ENCODE measurements at regions not wholly inside any gene's neighbourhood (a gene's known extent, or its start where the extent isn't known, plus 50 kb on each side); places are given as distances from the start of the nearest gene placed in this dataset.

DNA sequence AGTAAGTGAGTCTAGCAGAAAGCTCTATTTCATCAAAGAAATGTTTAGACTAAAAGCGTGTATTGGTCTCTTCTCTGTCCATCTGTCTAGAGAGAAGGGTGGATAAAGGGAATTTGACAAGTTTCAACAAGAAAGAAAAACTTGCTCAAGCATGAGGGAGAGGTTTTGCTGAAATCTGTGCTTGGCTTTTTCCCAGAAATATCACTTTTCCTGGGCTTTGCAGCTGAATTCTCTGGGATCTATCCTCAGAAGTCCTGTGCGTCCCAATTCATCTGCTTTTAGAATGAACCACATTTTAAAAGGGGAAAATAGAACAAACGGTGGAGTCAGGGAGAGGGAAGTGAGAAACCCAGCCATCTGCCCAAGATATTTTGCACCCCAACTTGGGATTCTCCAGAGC lies 59.6 kb upstream of the CELF2 start:
- TF ChIP-seq TEAD4 (IDR thresholded peaks at IDR 0.05), result no peak
- no peak for TF ChIP-seq EGR1 (IDR thresholded peaks at IDR 0.05)
- no peak for TF ChIP-seq TCF12 (IDR thresholded peaks at IDR 0.05; ENCODE audit: low read depth)
- TF ChIP-seq, protein P1, sequence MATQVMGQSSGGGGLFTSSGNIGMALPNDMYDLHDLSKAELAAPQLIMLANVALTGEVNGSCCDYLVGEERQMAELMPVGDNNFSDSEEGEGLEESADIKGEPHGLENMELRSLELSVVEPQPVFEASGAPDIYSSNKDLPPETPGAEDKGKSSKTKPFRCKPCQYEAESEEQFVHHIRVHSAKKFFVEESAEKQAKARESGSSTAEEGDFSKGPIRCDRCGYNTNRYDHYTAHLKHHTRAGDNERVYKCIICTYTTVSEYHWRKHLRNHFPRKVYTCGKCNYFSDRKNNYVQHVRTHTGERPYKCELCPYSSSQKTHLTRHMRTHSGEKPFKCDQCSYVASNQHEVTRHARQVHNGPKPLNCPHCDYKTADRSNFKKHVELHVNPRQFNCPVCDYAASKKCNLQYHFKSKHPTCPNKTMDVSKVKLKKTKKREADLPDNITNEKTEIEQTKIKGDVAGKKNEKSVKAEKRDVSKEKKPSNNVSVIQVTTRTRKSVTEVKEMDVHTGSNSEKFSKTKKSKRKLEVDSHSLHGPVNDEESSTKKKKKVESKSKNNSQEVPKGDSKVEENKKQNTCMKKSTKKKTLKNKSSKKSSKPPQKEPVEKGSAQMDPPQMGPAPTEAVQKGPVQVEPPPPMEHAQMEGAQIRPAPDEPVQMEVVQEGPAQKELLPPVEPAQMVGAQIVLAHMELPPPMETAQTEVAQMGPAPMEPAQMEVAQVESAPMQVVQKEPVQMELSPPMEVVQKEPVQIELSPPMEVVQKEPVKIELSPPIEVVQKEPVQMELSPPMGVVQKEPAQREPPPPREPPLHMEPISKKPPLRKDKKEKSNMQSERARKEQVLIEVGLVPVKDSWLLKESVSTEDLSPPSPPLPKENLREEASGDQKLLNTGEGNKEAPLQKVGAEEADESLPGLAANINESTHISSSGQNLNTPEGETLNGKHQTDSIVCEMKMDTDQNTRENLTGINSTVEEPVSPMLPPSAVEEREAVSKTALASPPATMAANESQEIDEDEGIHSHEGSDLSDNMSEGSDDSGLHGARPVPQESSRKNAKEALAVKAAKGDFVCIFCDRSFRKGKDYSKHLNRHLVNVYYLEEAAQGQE (IDR thresholded peaks at IDR 0.05; ENCODE audit: low read depth), result no peak
- no peak for TF ChIP-seq TAF1 (IDR thresholded peaks at IDR 0.05; ENCODE audit: low read depth)
- no peak for TF ChIP-seq ZBTB7A (IDR thresholded peaks at IDR 0.05; ENCODE audit: low read depth)

GRCh38 chr10:10959666-10960065 lies 58.0 kb upstream of the CELF2 start:
- TF ChIP-seq MAX (IDR thresholded peaks at IDR 0.05), result no peak
- TF ChIP-seq, protein P1 (IDR thresholded peaks at IDR 0.05; ENCODE audit: low read depth), result no peak
- no peak for TF ChIP-seq ZBTB7A (IDR thresholded peaks at IDR 0.05; ENCODE audit: low read depth)
- TF ChIP-seq RAD21 (IDR thresholded peaks at IDR 0.05; ENCODE audit: low read depth), result no peak
- TF ChIP-seq EGR1 (IDR thresholded peaks at IDR 0.05), result no peak
- no peak for TF ChIP-seq NFIC (IDR thresholded peaks at IDR 0.05)
- no peak for TF ChIP-seq CEBPB (IDR thresholded peaks at IDR 0.05)

DNA sequence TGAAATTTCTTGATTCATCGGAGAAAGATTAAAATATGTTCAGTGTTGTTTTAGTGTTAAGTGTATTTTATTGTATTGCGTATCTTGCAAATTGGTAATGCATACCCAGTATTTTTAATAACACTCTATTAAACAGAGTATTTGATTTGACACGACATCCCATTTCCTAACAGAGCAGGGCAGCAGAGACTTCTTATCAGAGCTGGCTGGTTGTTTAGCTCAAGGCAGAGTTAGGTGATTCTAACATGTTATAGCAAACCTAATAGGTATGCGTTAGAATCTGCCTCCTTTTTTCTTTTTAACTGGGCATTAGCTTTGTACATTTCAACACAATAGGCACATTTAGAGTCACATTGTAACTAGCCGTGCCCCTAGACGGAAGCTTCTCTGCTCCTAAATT lies 57.1 kb upstream of the CELF2 start:
- no peak for TF ChIP-seq TCF12 (IDR thresholded peaks at IDR 0.05; ENCODE audit: low read depth)
- no peak for TF ChIP-seq ZBTB7A (IDR thresholded peaks at IDR 0.05; ENCODE audit: low read depth)
- no peak for TF ChIP-seq TEAD4 (IDR thresholded peaks at IDR 0.05)
- TF ChIP-seq CREB1 (IDR thresholded peaks at IDR 0.05; ENCODE audit: low read depth), result no peak
- TF ChIP-seq, protein P2, sequence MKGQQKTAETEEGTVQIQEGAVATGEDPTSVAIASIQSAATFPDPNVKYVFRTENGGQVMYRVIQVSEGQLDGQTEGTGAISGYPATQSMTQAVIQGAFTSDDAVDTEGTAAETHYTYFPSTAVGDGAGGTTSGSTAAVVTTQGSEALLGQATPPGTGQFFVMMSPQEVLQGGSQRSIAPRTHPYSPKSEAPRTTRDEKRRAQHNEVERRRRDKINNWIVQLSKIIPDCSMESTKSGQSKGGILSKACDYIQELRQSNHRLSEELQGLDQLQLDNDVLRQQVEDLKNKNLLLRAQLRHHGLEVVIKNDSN (IDR thresholded peaks at IDR 0.05), result no peak
- TF ChIP-seq CEBPB (IDR thresholded peaks at IDR 0.05), result no peak
- TF ChIP-seq FOXM1 (IDR thresholded peaks at IDR 0.05; ENCODE audit: borderline replicate concordance, low read depth), result no peak
- TF ChIP-seq, protein P1 (IDR thresholded peaks at IDR 0.05; ENCODE audit: low read depth), result no peak
- TF ChIP-seq MAX (IDR thresholded peaks at IDR 0.05), result no peak
- TF ChIP-seq YY1 (IDR thresholded peaks at IDR 0.05; ENCODE audit: low read depth), result no peak

- no peak for TF ChIP-seq EGR1 (IDR thresholded peaks at IDR 0.05)
- TF ChIP-seq TEAD4 (IDR thresholded peaks at IDR 0.05), result no peak
- no peak for TF ChIP-seq CREB1 (IDR thresholded peaks at IDR 0.05; ENCODE audit: low read depth)
- TF ChIP-seq YY1 (IDR thresholded peaks at IDR 0.05; ENCODE audit: low read depth), result no peak
- no peak for TF ChIP-seq CEBPB (IDR thresholded peaks at IDR 0.05)
- TF ChIP-seq ZBTB7A (IDR thresholded peaks at IDR 0.05; ENCODE audit: low read depth), result no peak
- TF ChIP-seq, protein P2 (IDR thresholded peaks at IDR 0.05), result no peak
- TF ChIP-seq RAD21 (IDR thresholded peaks at IDR 0.05; ENCODE audit: low read depth), result no peak
- TF ChIP-seq TAF1 (IDR thresholded peaks at IDR 0.05; ENCODE audit: low read depth), result no peak
- TF ChIP-seq, protein P1 (IDR thresholded peaks at IDR 0.05; ENCODE audit: low read depth), result no peak
- TF ChIP-seq NFIC (IDR thresholded peaks at IDR 0.05), result no peak
- no peak for TF ChIP-seq MAX (IDR thresholded peaks at IDR 0.05)
- no peak for TF ChIP-seq TCF12 (IDR thresholded peaks at IDR 0.05; ENCODE audit: low read depth)
- TF ChIP-seq EP300 (IDR thresholded peaks at IDR 0.05; ENCODE audit: borderline replicate concordance), result no peak
- TF ChIP-seq FOXM1 (IDR thresholded peaks at IDR 0.05; ENCODE audit: borderline replicate concordance, low read depth), result no peak
Observed at GRCh38 chr10:10961072-10961471, 56.6 kb upstream of the CELF2 start.
